Astrocyte of the cerebellum (primary cell): ENCODE measurements at regions not wholly inside any gene's neighbourhood (a gene's known extent, or its start where the extent isn't known, plus 50 kb on each side); places are given as distances from the start of the nearest gene placed in this dataset.
"Not testable (repeated sequence)": the region's sequence is repeated elsewhere in the genome, so short reads cannot be mapped to it uniquely, and the experiment has no call there.

Source experiments
- DNase-seq: peaks from one replicate; pipeline ENCODE4 v3.0.0-alpha.2; 2011; ENCODE audit warnings: low read depth
- H3K4me3 ChIP-seq: 2 replicates; pipeline ENCODE4 v1.5.1; 2011; ENCODE audit warnings: mild to moderate bottlenecking, low read depth, low read length, moderate library complexity
- in situ Hi-C: cut with HindIII; loops from 2 replicates; pipeline ENCODE4 v1.10.0; 2017; ENCODE audit warnings: low sequenced_read_pairs
- TF ChIP-seq, protein P1 (sequence below): IDR thresholded peaks from 2 replicates; pipeline ENCODE4 v1.5.1; 2012; ENCODE audit warnings: low read length, low read depth, moderate library complexity, mild to moderate bottlenecking; ENCODE audit errors: missing control alignments

DNA sequence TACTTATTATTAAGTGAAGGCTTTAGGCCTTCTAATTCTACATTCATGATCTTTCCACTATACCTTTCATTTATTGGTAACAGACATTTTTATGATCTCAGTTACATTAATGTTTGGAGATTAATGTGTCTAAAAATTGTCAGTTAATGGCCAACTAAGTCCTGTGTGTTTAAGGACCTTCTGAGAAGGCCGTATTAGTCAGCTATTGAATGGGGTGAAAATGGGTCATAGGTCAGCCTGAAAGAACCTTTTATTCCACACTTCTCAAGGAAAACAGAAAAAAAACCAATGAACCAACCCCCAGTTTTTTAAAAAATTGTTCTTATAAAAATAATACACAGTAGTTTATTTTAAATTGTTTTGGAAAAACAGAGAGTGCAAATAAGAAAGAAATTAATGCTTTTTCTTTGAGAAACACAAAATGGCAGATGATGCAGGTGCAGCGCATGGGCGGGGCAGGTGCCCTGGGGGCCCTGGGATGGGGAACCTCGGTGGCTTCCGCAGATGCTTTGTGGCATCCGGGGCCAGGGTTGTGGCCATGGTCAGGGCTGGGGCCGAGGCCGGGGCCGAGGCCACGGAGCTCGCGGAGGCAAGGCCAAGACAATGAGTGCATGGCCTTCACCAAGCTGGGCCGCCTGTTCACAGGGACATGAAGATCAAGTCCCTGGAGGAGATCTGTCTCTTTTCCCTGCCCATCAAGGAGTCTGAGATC lies 141.9 kb downstream of the SPATA31D1 start:
- TF ChIP-seq, protein P1, sequence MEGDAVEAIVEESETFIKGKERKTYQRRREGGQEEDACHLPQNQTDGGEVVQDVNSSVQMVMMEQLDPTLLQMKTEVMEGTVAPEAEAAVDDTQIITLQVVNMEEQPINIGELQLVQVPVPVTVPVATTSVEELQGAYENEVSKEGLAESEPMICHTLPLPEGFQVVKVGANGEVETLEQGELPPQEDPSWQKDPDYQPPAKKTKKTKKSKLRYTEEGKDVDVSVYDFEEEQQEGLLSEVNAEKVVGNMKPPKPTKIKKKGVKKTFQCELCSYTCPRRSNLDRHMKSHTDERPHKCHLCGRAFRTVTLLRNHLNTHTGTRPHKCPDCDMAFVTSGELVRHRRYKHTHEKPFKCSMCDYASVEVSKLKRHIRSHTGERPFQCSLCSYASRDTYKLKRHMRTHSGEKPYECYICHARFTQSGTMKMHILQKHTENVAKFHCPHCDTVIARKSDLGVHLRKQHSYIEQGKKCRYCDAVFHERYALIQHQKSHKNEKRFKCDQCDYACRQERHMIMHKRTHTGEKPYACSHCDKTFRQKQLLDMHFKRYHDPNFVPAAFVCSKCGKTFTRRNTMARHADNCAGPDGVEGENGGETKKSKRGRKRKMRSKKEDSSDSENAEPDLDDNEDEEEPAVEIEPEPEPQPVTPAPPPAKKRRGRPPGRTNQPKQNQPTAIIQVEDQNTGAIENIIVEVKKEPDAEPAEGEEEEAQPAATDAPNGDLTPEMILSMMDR, result no peak
- in situ Hi-C loops, result loop anchor here (5.0 kb wide), 1 partner anchor 77 kb away; no protein-coding TSS in a partner anchor
- H3K4me3 ChIP-seq, result no peak overlapping the region
- no peak for DNase-seq

DNA sequence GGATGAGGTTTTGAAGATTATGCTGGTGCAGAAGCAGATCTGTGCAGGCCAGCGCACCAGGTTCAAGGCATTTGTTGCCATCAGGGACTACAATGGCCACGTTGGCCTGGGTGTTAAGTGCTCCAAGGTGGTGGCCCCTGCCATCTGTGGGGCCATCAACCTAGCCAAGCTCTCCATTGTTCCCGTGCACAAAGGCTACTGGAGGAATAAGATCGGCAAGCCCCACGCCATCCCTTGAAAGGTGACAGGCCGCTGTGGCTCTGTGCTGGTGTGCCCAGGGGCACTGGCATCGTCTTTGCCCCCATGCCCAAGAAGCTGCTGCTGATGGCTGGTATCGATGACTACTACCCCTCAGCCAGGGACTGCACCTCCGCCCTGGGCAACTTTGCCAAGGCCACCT lies 142.5 kb downstream of the SPATA31D1 start:
- in situ Hi-C loops, result loop anchor here (5.0 kb wide), 1 partner anchor 76 kb away; no protein-coding TSS in a partner anchor
- no peak overlapping the region for H3K4me3 ChIP-seq
- TF ChIP-seq, protein P1, result no peak
- DNase-seq, result no peak

DNA sequence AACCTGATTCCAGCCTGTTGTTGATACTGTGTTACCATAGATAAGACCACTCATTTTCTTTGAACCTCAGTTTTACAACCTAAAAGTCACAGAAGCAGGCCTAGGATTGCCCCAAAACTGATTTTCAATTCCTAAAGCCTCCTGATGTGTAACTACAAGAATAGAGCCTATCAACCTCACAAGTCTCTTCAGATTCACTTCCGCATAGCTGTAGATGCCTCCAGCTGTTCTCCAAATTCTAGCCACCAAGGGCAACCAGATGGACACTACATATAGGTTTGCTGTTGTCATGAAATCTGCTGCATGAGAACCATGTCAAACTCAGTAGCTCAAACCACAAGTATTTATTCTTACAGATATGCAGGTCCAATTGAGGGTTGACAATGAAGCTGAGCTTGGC lies 143.5 kb downstream of the SPATA31D1 start:
- in situ Hi-C loops, result loop anchor here (5.0 kb wide), 1 partner anchor 75 kb away; no protein-coding TSS in a partner anchor
- DNase-seq, result no peak
- H3K4me3 ChIP-seq, result no peak overlapping the region
- TF ChIP-seq, protein P1, result no peak

DNA sequence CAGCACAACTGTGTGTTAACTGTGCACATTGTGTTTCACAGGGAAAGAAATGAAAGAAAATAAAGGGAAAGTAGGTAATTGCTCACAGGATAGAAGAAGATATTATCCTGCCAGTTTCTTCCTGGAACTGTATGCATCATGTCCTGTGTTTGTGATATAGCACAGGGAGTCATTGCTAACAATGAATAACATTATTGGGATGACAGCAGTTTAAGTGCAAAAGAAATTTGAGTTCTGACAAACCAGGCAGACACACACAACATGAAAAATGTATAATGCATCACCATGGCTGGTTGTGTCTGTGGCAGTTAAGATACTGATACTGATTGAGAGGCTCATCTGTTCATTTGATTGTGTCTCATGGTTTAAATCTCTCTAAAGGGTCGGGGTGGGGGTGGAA lies 145.4 kb downstream of the SPATA31D1 start:
- H3K4me3 ChIP-seq, result no peak overlapping the region
- in situ Hi-C loops, result loop anchor here (5.0 kb wide), 1 partner anchor 73 kb away; no protein-coding TSS in a partner anchor
- TF ChIP-seq, protein P1, result no peak
- DNase-seq, result no peak

DNA sequence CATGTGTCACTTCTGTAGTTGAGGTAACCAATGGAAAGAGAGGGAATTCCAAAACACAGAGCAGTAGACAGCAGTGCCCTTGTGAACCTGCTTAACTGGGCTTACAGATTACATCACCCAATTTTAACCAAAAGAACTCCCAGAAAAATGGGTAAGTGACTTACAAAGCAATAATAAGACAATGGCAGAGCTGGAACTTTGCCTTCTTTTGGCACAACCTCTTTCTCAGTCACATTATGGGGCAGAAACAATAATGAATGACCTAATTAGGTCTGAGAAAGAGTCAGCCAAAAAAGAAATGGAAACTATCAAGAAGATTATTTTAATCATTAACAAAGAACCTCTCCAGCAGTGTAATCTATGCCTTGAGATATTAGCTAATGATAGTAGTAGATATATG lies 146.5 kb downstream of the SPATA31D1 start:
- TF ChIP-seq, protein P1, result no peak
- in situ Hi-C loops, result no loop called here

DNA sequence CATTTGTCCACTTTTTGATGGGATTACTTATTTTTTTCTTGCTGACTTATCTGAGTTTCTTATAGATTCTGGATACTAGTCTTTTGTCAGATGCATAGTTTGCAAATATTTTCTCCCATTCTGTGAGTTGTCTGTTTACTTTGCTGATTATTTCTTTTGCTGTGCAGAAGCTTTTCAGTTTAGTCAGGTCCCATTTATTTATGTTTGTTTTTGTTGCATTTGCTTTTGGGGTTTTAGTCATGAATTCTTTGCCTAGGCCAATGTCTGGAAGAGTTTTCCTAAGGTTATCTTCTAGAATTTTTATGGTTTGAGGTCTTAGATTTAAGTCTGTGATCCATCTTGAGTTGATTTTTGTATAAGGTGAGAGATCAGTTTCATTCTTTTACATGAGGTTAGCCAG lies 149.5 kb downstream of the SPATA31D1 start:
- in situ Hi-C loops, DNase-seq, H3K4me3 ChIP-seq: not testable (repeated sequence)

More for the DNA sequence above, 146.5 kb downstream of the SPATA31D1 start:
- no peak overlapping the region for H3K4me3 ChIP-seq
- no peak for DNase-seq

DNA sequence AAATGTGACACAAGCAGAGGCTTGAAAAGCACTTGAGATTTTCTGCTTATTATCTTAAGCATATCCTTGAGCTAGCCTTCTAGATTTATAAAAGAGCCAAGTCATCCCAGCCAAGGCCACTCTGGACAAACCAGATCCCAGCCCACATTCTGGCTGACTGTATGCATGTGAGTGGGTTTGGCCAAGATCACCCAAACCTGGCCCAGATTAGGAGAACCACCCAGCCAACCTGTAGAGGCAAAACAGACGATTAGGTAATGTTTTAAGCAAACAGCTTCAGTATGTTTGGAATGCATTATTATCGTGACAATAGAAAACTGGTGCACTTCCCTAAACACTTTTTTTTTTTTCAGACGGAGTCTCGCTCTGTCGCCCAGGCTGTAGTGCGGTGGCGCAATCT lies 151.9 kb downstream of the SPATA31D1 start:
- TF ChIP-seq, protein P1, result no peak
- DNase-seq, result no peak
- in situ Hi-C loops, result no loop called here
- no peak overlapping the region for H3K4me3 ChIP-seq
